ENCODE measurements at regions not wholly inside any gene's neighbourhood (a gene's known extent, or its start where the extent isn't known, plus 50 kb on each side); places are given as distances from the start of the nearest gene placed in this dataset.

DNA sequence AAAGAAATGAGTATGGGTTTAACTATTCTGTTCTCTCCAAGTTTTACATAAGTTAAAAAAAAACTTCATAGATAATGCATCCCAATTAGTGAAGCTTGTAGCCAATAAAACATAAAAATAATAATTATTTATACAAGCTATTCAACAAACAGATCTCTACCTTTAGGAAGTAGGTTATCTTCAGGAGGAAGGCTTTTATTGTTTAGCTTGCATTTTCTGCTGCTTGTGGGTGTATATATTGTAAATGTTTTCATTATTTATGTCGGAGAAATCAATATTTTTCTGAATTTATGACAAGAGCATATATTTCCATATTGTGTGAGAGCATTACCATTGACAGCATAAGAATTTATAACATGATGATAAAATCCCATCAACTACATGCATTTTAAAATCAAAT is 208.3 kb downstream of the TRAM1L1 start:
- ChIA-PET POLR2A (no interaction called here), CTCF (interaction anchor here (0.7 kb wide), 1 partner anchor 10 kb away, joined by 5 read pairs; no protein-coding TSS in a partner anchor)
- TF ChIP-seq ZNF354C (tag by site-specific recombination; IDR thresholded peaks at IDR 0.05; ENCODE audit: borderline replicate concordance, low read depth), result no peak
- TF ChIP-seq HOXA7 (CRISPR knock-in tag; IDR thresholded peaks at IDR 0.05; ENCODE audit: borderline replicate concordance), result no peak
- TF ChIP-seq, protein P1, sequence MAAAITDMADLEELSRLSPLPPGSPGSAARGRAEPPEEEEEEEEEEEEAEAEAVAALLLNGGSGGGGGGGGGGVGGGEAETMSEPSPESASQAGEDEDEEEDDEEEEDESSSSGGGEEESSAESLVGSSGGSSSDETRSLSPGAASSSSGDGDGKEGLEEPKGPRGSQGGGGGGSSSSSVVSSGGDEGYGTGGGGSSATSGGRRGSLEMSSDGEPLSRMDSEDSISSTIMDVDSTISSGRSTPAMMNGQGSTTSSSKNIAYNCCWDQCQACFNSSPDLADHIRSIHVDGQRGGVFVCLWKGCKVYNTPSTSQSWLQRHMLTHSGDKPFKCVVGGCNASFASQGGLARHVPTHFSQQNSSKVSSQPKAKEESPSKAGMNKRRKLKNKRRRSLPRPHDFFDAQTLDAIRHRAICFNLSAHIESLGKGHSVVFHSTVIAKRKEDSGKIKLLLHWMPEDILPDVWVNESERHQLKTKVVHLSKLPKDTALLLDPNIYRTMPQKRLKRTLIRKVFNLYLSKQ (tag by site-specific recombination; IDR thresholded peaks at IDR 0.05; ENCODE audit: borderline replicate concordance), result no peak
- TF ChIP-seq, protein P2, sequence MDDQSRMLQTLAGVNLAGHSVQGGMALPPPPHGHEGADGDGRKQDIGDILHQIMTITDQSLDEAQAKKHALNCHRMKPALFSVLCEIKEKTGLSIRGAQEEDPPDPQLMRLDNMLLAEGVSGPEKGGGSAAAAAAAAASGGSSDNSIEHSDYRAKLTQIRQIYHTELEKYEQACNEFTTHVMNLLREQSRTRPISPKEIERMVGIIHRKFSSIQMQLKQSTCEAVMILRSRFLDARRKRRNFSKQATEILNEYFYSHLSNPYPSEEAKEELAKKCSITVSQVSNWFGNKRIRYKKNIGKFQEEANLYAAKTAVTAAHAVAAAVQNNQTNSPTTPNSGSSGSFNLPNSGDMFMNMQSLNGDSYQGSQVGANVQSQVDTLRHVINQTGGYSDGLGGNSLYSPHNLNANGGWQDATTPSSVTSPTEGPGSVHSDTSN (CRISPR knock-in tag; IDR thresholded peaks at IDR 0.05), result no peak
- no peak for TF ChIP-seq ZFP41 (tag by site-specific recombination; IDR thresholded peaks at IDR 0.05; ENCODE audit: borderline replicate concordance)
- TF ChIP-seq ZNF404 (tag by site-specific recombination; IDR thresholded peaks at IDR 0.05), result no peak
- no peak for TF ChIP-seq SP2 (tag by site-specific recombination; IDR thresholded peaks at IDR 0.05)
- TF ChIP-seq, protein P3, sequence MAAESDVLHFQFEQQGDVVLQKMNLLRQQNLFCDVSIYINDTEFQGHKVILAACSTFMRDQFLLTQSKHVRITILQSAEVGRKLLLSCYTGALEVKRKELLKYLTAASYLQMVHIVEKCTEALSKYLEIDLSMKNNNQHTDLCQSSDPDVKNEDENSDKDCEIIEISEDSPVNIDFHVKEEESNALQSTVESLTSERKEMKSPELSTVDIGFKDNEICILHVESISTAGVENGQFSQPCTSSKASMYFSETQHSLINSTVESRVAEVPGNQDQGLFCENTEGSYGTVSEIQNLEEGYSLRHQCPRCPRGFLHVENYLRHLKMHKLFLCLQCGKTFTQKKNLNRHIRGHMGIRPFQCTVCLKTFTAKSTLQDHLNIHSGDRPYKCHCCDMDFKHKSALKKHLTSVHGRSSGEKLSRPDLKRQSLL (tag by site-specific recombination; IDR thresholded peaks at IDR 0.05), result no peak
- no peak for TF ChIP-seq ZNF654 (tag by site-specific recombination; IDR thresholded peaks at IDR 0.05; ENCODE audit: low read depth)
- no peak for TF ChIP-seq ZNF140 (tag by site-specific recombination; IDR thresholded peaks at IDR 0.05)
- TF ChIP-seq ZNF677 (tag by site-specific recombination; IDR thresholded peaks at IDR 0.05), result no peak
- TF ChIP-seq ZNF366 (tag by site-specific recombination; conservative IDR thresholded peaks at IDR 0.05), result no peak
- TF ChIP-seq TRIM28 (IDR thresholded peaks at IDR 0.05; ENCODE audit: borderline replicate concordance, low read length), result no peak
- no peak for TF ChIP-seq KLF16 (tag by site-specific recombination; IDR thresholded peaks at IDR 0.05)
- TF ChIP-seq, protein P4, sequence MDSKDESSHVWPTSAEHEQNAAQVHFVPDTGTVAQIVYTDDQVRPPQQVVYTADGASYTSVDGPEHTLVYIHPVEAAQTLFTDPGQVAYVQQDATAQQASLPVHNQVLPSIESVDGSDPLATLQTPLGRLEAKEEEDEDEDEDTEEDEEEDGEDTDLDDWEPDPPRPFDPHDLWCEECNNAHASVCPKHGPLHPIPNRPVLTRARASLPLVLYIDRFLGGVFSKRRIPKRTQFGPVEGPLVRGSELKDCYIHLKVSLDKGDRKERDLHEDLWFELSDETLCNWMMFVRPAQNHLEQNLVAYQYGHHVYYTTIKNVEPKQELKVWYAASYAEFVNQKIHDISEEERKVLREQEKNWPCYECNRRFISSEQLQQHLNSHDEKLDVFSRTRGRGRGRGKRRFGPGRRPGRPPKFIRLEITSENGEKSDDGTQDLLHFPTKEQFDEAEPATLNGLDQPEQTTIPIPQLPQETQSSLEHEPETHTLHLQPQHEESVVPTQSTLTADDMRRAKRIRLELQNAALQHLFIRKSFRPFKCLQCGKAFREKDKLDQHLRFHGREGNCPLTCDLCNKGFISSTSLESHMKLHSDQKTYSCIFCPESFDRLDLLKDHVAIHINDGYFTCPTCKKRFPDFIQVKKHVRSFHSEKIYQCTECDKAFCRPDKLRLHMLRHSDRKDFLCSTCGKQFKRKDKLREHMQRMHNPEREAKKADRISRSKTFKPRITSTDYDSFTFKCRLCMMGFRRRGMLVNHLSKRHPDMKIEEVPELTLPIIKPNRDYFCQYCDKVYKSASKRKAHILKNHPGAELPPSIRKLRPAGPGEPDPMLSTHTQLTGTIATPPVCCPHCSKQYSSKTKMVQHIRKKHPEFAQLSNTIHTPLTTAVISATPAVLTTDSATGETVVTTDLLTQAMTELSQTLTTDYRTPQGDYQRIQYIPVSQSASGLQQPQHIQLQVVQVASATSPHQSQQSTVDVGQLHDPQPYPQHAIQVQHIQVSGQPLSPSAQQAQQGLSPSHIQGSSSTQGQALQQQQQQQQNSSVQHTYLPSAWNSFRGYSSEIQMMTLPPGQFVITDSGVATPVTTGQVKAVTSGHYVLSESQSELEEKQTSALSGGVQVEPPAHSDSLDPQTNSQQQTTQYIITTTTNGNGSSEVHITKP (tag by site-specific recombination; IDR thresholded peaks at IDR 0.05), result no peak
- TF ChIP-seq, protein P5, sequence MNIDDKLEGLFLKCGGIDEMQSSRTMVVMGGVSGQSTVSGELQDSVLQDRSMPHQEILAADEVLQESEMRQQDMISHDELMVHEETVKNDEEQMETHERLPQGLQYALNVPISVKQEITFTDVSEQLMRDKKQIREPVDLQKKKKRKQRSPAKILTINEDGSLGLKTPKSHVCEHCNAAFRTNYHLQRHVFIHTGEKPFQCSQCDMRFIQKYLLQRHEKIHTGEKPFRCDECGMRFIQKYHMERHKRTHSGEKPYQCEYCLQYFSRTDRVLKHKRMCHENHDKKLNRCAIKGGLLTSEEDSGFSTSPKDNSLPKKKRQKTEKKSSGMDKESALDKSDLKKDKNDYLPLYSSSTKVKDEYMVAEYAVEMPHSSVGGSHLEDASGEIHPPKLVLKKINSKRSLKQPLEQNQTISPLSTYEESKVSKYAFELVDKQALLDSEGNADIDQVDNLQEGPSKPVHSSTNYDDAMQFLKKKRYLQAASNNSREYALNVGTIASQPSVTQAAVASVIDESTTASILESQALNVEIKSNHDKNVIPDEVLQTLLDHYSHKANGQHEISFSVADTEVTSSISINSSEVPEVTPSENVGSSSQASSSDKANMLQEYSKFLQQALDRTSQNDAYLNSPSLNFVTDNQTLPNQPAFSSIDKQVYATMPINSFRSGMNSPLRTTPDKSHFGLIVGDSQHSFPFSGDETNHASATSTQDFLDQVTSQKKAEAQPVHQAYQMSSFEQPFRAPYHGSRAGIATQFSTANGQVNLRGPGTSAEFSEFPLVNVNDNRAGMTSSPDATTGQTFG (tag by site-specific recombination; IDR thresholded peaks at IDR 0.05; ENCODE audit: borderline replicate concordance), result no peak
- no peaks in the 10 kb centered on the region for H3K4me1 ChIP-seq (ENCODE audit: control insufficient read depth, insufficient read depth, low read length)
- H3K4me3 ChIP-seq (ENCODE audit: low read depth, low read length), result no peak overlapping the region
- no peak overlapping the region for H3K27ac ChIP-seq (ENCODE audit: extremely low read depth, low read depth, low read length)
- no peaks in the 10 kb centered on the region for H3K9me3 ChIP-seq (ENCODE audit: control insufficient read depth, insufficient read depth, low read depth, low read length)
- no peaks in the 10 kb centered on the region for H3K36me3 ChIP-seq (ENCODE audit: control insufficient read depth in 2 of 2, insufficient read depth in 1 of 2, low read length in 2 of 2)
